WI38 (cell line): ENCODE measurements at regions not wholly inside any gene's neighbourhood (a gene's known extent, or its start where the extent isn't known, plus 50 kb on each side); places are given as distances from the start of the nearest gene placed in this dataset.

Source experiments
- H3K4me3 ChIP-seq: 2 replicates; pipeline ENCODE4 v1.5.1; 2011; ENCODE audit warnings: low read depth, mild to moderate bottlenecking, control low read depth, low read length
- TF ChIP-seq, protein P1 (sequence below): IDR thresholded peaks from 2 replicates; pipeline ENCODE4 v1.5.1; 2012; ENCODE audit warnings: low read depth, mild to moderate bottlenecking, control low read depth, low read length

DNA sequence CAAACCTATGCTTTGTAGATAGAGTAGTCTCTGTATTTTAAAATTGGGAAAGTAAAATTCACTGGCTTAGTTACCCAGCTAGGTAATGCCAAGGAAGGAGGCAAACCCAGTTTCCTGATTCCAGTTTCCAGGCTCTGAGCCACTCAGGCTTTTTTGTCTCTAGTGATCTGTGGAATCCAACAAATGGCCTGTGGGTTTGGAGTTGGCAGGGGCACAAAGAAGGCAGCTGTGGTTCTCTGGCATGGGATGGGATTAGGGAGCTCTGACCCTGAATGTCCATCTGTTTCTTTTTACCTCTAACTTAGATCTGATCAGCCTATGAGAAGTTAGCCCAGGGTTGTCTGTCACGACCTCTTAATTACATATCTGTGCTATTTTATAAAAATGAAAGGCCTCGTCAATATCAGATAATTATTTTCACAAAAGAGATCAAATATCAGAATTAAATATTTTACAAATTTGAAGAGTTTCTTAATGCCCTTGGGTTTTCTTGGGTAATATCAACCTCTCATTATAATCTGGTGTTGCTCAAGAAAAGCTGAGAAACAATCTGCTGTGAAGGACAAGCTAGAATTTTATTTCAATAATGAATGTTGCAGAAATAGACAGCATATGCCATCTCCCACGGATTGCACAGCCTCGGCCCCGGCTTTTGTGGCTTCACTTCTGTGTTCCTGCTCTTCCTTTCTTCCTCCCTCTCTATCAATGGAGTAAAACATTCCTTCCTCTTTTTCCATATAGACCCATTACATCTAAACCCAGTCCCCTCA lies 63.7 kb upstream of the DAZL start:
- H3K4me3 ChIP-seq, result no peak overlapping the region
- TF ChIP-seq, protein P1, sequence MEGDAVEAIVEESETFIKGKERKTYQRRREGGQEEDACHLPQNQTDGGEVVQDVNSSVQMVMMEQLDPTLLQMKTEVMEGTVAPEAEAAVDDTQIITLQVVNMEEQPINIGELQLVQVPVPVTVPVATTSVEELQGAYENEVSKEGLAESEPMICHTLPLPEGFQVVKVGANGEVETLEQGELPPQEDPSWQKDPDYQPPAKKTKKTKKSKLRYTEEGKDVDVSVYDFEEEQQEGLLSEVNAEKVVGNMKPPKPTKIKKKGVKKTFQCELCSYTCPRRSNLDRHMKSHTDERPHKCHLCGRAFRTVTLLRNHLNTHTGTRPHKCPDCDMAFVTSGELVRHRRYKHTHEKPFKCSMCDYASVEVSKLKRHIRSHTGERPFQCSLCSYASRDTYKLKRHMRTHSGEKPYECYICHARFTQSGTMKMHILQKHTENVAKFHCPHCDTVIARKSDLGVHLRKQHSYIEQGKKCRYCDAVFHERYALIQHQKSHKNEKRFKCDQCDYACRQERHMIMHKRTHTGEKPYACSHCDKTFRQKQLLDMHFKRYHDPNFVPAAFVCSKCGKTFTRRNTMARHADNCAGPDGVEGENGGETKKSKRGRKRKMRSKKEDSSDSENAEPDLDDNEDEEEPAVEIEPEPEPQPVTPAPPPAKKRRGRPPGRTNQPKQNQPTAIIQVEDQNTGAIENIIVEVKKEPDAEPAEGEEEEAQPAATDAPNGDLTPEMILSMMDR, result no peak

DNA sequence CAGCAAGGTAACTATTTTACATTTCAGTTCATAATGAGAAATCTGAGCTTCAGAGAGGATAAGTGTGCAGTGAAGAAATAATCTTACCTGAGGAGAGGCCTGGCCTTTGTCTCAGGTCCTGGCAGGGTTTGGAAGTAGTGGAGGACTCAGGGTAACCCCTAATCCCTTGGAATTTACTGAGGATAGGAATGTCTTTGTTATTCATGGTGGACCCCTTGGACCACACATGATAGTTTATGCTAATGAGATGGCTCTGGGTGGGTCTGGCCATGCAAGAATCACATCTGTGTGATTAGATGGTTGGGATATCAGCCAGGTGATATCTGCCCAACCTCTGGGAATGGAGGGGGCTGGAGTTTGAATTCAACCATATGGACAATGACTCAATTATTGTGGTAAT lies 65.0 kb upstream of the DAZL start:
- H3K4me3 ChIP-seq, result no peak overlapping the region
- TF ChIP-seq, protein P1, result no peak

DNA sequence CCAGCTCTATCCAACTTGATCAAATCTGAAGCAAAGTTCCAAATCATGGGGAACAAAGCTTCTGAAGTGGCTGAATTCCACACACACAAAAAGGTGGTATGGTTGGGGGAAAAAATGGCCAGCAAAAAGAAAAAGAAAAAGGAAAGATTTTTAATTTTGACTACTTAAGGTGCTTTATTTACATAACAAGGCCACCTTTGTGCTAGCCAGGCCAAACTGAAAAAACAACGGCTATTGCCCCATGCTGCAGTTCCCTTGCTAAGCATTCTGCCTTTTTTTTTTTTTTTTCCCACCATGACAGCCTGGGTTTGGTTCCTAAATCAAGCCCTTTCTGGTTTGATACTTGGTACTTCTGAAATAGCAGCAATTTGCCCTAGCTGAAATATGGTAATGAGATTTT lies 66.5 kb upstream of the DAZL start:
- TF ChIP-seq, protein P1, result no peak

DNA sequence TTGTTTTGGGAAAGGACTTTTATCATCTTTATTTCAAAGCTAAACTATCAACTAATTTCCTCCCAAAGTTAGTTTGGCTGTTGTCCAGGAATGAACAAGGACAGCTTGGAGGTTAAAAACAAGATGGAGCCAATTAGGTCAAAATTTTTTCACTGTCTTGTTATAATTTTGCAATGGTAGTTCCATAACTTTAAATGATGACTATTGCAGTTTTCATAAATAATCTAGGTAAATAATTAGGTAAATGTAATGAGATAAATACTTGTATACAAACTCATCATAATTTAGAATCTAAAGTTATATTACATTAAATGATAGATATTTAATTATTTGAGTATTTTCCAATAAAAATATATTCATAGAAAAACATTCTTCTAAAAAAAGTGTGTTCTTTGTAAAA lies 68.3 kb upstream of the DAZL start:
- H3K4me3 ChIP-seq, result no peak overlapping the region
- TF ChIP-seq, protein P1, result no peak

More for the DNA sequence above, 66.5 kb upstream of the DAZL start:
- H3K4me3 ChIP-seq, result no peak overlapping the region

DNA sequence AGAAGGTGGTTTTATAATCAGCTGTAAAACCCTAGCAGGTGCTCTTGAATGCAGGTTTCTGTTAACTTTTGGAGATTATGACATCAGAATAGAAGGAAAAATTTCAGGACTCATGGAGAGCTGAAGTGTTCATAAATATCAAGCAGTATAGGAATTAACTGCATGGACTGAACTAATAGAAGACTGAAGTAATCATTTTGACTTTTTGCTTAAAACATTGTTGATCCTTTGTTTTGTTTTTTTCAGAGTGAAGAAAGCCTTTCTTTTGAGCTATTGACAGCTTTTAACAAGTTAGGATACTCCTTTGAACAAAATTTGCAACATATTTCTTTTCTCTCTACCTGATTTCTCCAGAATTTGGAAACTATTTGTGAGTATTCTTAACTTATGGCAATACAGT lies 70.6 kb upstream of the DAZL start:
- no peak overlapping the region for H3K4me3 ChIP-seq
- TF ChIP-seq, protein P1, result no peak

DNA sequence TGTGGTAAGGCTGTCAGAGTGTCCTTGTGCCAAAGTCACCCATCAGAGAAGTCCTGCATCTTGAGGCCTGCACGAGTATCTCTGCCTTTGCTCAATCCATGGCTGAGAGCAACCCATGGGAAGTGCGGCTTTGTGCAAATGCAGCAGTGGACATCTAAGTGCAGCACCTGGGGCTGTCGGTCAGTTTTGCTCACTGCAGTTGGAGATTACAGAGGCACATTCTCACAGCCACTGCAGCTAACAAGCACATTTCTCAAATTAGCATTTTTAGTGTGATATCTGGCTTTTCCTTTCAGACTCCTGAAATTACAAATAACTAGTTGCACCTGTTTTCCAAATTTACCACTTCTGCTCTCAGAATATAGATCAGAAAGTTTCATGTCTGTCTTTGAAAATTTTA lies 81.5 kb upstream of the DAZL start:
- no peak overlapping the region for H3K4me3 ChIP-seq
- TF ChIP-seq, protein P1, result no peak

DNA sequence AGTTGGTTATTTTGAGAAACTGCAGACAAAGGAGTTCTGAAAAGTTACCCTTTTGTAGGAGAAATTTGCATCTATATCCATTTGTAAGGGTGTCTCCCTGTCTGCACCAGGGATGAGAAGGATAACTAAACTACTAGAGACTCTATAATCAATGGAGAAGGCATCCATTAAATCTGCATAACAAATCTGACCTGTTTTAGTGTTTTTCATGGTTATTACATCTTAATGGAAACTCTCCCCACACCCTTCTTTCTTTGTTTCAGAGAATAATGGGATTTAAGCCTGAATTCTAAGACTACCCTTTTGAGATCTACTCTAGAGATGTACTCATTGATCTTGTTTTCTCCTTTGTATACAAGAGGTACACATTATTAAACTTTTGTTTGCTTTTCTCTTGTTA lies 82.0 kb upstream of the DAZL start:
- TF ChIP-seq, protein P1, result no peak
- H3K4me3 ChIP-seq, result no peak overlapping the region
